ENCODE measurements at regions not wholly inside any gene's neighbourhood (a gene's known extent, or its start where the extent isn't known, plus 50 kb on each side); places are given as distances from the start of the nearest gene placed in this dataset.
"Not testable (repeated sequence)": the region's sequence is repeated elsewhere in the genome, so short reads cannot be mapped to it uniquely, and the experiment has no call there.

DNA sequence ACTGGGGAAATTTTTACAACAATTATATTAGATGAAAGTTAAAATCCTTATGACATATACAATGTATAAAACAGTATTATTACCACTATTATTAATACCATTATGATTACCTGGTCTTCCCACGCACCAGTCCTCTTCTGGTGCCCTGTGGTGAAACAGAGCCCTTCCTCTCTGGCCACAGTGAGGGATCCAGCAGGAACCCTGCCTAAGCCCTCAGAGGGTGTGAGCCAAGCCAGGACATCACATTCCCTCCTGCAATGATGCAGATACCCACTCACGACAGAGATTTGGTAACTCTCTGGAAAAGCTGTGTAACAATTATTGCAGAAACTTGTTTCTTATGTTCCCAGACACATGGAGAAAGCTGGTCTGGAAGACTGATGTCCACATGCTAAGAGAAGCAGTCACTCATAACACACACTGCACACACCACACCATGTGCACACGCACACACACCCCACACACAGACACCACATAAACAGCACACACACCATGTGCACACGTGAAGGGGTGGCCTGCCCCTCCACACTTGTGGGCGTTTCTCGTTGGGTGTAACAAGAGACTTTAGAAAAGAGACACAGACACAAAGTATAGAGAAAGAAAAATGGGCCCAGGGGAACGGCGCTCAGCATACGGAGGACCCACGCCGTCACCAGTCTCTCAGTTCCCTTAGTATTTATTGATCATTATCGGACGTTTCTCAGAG lies 1373.8 kb upstream of the DEFB115 start:
- peak; percentile 47 for DNase-seq (ENCODE audit: low read depth)

- peak; percentile 36 for DNase-seq (ENCODE audit: low read depth)
Measured at GRCh38 chr20:29884322-29884721, 1373.1 kb upstream of the DEFB115 start.

- DNase-seq (ENCODE audit: low read depth): not testable (repeated sequence)
Measured at GRCh38 chr20:29885282-29886185, 1371.9 kb upstream of the DEFB115 start.

DNA sequence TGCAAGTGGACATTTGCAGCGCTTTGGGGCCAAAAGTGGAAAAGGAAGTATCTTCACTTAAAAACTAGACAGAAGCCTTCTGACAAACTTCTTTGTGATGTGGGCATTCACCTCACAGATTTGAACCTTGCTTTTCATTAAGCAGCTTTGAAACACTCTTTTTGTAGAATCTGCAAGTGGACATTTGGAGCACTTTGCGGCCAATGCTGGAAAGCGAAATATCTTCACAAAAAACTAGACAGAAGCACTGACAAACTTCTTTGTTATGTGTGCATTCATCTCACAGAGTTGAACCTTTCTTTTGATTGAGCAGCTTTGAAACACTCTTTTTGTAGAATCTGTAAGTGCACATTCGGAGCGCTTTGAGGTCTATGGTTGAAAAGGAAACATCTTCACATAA lies 1365.9 kb upstream of the DEFB115 start:
- not testable (repeated sequence) for DNase-seq (ENCODE audit: low read depth)

All from CMK (cell line).